ENCODE measurements at regions not wholly inside any gene's neighbourhood (a gene's known extent, or its start where the extent isn't known, plus 50 kb on each side); places are given as distances from the start of the nearest gene placed in this dataset.

DNA sequence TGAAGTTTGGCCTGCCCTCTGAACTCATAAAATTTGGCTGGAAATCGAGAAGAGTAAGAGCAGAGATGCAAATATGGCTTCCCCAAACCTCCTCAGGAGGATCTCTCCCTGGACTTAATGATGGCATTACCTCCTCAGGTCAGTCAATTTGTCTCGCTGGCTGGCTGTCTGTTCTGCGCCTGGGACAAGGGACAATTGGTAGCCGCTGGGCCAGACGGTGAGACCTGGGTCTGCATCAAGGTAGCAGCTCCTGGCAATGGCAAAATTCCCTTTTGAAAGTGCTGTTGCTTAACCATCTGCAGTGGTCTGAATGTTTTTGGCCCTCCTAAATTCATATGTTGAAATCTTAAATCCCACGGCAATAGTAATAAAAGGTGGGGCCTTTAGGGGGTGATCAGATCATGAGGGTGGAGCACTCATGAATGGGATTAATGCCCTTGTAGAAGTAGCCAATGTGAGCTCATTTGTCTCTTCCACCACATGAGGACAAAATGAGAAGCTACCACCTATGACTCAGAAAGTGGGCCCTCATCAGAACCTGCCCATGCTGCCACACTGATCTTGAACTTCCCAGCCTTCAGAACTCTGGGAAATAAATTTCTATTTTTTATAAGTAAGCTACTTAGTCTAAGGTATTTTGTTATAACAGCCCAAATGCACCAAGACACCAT, 439.3 kb upstream of the KLF4 start:
- no peak for DNase-seq (ENCODE audit: extremely low spot score, unreplicated experiment)
- no peaks in the 10 kb centered on the region for H3K36me3 Mint-ChIP-seq (ENCODE audit: unreplicated experiment)
- H3K9me3 Mint-ChIP-seq (ENCODE audit: unreplicated experiment): no peaks in the 10 kb centered on the region
- no peak overlapping the region for H3K27ac Mint-ChIP-seq (ENCODE audit: unreplicated experiment)
- no peak overlapping the region for H3K4me3 Mint-ChIP-seq (ENCODE audit: unreplicated experiment)
- TF ChIP-seq, protein P1, sequence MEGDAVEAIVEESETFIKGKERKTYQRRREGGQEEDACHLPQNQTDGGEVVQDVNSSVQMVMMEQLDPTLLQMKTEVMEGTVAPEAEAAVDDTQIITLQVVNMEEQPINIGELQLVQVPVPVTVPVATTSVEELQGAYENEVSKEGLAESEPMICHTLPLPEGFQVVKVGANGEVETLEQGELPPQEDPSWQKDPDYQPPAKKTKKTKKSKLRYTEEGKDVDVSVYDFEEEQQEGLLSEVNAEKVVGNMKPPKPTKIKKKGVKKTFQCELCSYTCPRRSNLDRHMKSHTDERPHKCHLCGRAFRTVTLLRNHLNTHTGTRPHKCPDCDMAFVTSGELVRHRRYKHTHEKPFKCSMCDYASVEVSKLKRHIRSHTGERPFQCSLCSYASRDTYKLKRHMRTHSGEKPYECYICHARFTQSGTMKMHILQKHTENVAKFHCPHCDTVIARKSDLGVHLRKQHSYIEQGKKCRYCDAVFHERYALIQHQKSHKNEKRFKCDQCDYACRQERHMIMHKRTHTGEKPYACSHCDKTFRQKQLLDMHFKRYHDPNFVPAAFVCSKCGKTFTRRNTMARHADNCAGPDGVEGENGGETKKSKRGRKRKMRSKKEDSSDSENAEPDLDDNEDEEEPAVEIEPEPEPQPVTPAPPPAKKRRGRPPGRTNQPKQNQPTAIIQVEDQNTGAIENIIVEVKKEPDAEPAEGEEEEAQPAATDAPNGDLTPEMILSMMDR (IDR thresholded peaks at IDR 0.05): no peak
- peaks cover 2% of the 10 kb centered on the region for H3K27me3 Mint-ChIP-seq (ENCODE audit: unreplicated experiment)
- H3K4me1 Mint-ChIP-seq (ENCODE audit: unreplicated experiment): peaks cover 24% of the 10 kb centered on the region

DNA sequence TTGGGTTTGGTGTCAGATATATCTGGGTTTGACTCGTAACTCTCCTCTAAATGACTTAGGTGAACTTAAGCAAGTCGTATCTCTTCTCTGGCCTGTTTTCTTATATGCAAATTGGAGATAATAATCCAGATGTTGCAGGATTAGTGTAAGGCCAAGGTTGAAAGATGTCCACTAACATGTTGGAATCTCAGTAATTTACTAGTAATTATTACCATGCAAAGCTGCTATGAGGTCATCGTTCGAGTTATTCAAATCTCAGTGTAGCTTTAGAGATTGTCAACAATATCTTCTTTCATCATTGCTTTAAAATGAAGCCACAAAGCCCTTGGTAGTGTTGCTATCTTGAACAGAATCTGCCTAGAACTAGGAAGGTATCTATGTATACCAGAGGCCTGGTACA, 437.7 kb upstream of the KLF4 start:
- Mint-ChIP-seq H3K4me1 (ENCODE audit: unreplicated experiment) (peaks cover 12% of the 10 kb centered on the region), H3K9me3 (ENCODE audit: unreplicated experiment) (no peaks in the 10 kb centered on the region), H3K4me3 (ENCODE audit: unreplicated experiment) (no peak overlapping the region), H3K27ac (ENCODE audit: unreplicated experiment) (no peak overlapping the region), H3K27me3 (ENCODE audit: unreplicated experiment) (peaks cover 2% of the 10 kb centered on the region), H3K36me3 (ENCODE audit: unreplicated experiment) (no peaks in the 10 kb centered on the region)
- TF ChIP-seq, protein P1 (IDR thresholded peaks at IDR 0.05): no peak
- no peak for DNase-seq (ENCODE audit: extremely low spot score, unreplicated experiment)

DNA sequence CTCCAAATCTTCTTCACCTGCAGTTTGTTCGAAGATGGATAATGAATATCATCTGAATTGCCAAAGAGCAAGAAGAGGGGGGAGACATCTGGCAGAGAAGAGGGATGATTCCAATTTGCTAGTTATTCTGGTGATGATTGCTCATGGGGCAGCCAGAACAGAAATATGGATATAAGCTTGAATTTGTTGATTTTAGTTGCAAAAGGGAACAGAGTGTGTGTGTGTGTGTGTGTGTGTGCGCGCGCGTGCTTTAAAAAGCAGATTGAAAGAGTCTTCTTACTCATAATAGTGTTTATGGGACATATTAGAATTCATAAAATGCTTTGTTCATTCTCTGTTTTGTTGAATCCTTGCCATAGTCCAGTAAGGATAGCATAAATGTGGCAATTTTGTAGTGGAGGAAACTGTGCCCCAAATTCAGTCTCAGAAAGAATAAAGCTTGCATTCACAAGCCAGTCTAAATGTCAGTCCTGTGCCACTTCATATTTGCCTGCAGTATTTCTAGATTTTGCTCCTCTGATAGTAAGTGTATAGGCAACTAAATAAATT, 436.3 kb upstream of the KLF4 start:
- Mint-ChIP-seq H3K9me3 (ENCODE audit: unreplicated experiment) (no peaks in the 10 kb centered on the region), H3K27me3 (ENCODE audit: unreplicated experiment) (peaks cover 7% of the 10 kb centered on the region), H3K4me1 (ENCODE audit: unreplicated experiment) (peaks cover 4% of the 10 kb centered on the region), H3K4me3 (ENCODE audit: unreplicated experiment) (no peak overlapping the region), H3K27ac (ENCODE audit: unreplicated experiment) (no peak overlapping the region), H3K36me3 (ENCODE audit: unreplicated experiment) (no peaks in the 10 kb centered on the region)
- TF ChIP-seq, protein P1 (IDR thresholded peaks at IDR 0.05): no peak
- no peak for DNase-seq (ENCODE audit: extremely low spot score, unreplicated experiment)

DNA sequence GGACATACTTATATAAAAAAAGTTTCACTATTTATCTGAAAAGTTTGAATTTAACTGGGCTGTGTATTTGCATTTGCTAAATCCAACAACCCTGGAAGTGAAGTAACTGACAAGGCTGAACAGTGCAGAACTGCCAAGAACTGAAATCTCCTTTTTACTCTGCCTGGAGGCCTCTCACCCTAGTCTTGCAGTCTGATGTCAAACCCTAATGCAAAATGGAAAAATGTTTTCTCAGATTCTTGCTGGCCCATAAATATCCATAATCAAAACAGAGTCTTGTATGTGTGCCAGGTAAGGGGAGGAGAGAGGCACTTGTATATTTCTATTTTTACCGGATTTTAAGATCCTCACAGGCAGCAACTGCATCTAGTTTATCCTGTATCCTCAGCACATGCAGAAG, 432.7 kb upstream of the KLF4 start:
- no peak for DNase-seq (ENCODE audit: extremely low spot score, unreplicated experiment)
- H3K27ac Mint-ChIP-seq (ENCODE audit: unreplicated experiment): no peak overlapping the region
- no peaks in the 10 kb centered on the region for H3K9me3 Mint-ChIP-seq (ENCODE audit: unreplicated experiment)
- TF ChIP-seq, protein P1 (IDR thresholded peaks at IDR 0.05): no peak
- H3K27me3 Mint-ChIP-seq (ENCODE audit: unreplicated experiment): peaks cover 24% of the 10 kb centered on the region
- H3K4me1 Mint-ChIP-seq (ENCODE audit: unreplicated experiment): peaks cover 2% of the 10 kb centered on the region
- no peak overlapping the region for H3K4me3 Mint-ChIP-seq (ENCODE audit: unreplicated experiment)
- no peaks in the 10 kb centered on the region for H3K36me3 Mint-ChIP-seq (ENCODE audit: unreplicated experiment)

DNA sequence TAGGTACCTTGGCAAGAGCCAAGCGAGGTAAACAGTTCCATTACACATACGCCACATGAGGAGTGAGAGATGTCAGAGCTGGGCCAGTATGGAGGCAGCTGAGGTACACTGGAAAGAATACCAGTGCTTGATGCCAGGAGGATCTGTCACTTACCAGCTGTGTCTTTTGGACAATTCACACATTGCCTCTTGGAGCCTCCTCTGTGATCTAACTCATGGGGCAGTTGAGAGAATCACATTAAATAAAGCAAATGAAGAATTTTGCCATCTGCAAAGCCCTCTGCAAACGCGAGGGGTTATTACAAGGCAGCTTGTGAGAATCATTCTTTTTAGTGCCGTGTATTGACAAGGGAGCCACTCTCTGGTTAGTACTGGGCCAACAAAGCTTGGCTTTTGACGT, 429.7 kb upstream of the KLF4 start:
- TF ChIP-seq, protein P1 (IDR thresholded peaks at IDR 0.05): no peak
- H3K36me3 Mint-ChIP-seq (ENCODE audit: unreplicated experiment): no peaks in the 10 kb centered on the region
- DNase-seq (ENCODE audit: extremely low spot score, unreplicated experiment): no peak
- H3K4me1 Mint-ChIP-seq (ENCODE audit: unreplicated experiment): peaks cover 2% of the 10 kb centered on the region
- H3K9me3 Mint-ChIP-seq (ENCODE audit: unreplicated experiment): peaks cover 12% of the 10 kb centered on the region
- H3K4me3 Mint-ChIP-seq (ENCODE audit: unreplicated experiment): no peak overlapping the region
- no peak overlapping the region for H3K27ac Mint-ChIP-seq (ENCODE audit: unreplicated experiment)
- H3K27me3 Mint-ChIP-seq (ENCODE audit: unreplicated experiment): peaks cover 21% of the 10 kb centered on the region

Data from osteocyte (in vitro differentiated cells).